ENCODE measurements at regions not wholly inside any gene's neighbourhood (a gene's known extent, or its start where the extent isn't known, plus 50 kb on each side); places are given as distances from the start of the nearest gene placed in this dataset.
"Not testable (repeated sequence)": the region's sequence is repeated elsewhere in the genome, so short reads cannot be mapped to it uniquely, and the experiment has no call there.

- no peak for DNase-seq
Observed at GRCh38 chr2:12881952-12882351, 165.2 kb downstream of the TRIB2 start.

GRCh38 chr2:12882393-12882792 is 165.7 kb downstream of the TRIB2 start:
- DNase-seq = no peak

GRCh38 chr2:12883906-12884305 is 167.2 kb downstream of the TRIB2 start:
- peak; percentile 8 to 26 for DNase-seq

- DNase-seq = peak; percentile 11 to 45
Observed at GRCh38 chr2:12884713-12885282, 168.1 kb downstream of the TRIB2 start.

GRCh38 chr2:12890066-12890465 is 173.3 kb downstream of the TRIB2 start:
- DNase-seq = no peak

- DNase-seq = no peak
Observed at GRCh38 chr2:12890481-12890991, 173.8 kb downstream of the TRIB2 start.

GRCh38 chr2:12895017-12895416 is 178.3 kb downstream of the TRIB2 start:
- no peak for DNase-seq

GRCh38 chr2:12896318-12896982 is 179.7 kb downstream of the TRIB2 start:
- DNase-seq = no peak

- DNase-seq = no peak
Observed at GRCh38 chr2:12897181-12897580, 180.4 kb downstream of the TRIB2 start.

GRCh38 chr2:12903272-12903671 is 186.5 kb downstream of the TRIB2 start:
- DNase-seq = no peak

GRCh38 chr2:12910431-12910830 is 193.7 kb downstream of the TRIB2 start:
- no peak for DNase-seq

GRCh38 chr2:12915787-12916186 is 199.1 kb downstream of the TRIB2 start:
- DNase-seq = no peak

GRCh38 chr2:12918138-12918834 is 201.6 kb downstream of the TRIB2 start:
- no peak for DNase-seq

GRCh38 chr2:12918835-12919445 is 202.2 kb downstream of the TRIB2 start:
- DNase-seq = no peak

- DNase-seq = no peak
Observed at GRCh38 chr2:12921321-12921720, 204.6 kb downstream of the TRIB2 start.

GRCh38 chr2:12923907-12924610 is 207.3 kb downstream of the TRIB2 start:
- no peak for DNase-seq

- not testable (repeated sequence) for DNase-seq
Observed at GRCh38 chr2:12926641-12927040, 209.9 kb downstream of the TRIB2 start.

GRCh38 chr2:12928197-12928774 is 211.6 kb downstream of the TRIB2 start:
- DNase-seq = no peak

GRCh38 chr2:12928775-12929401 is 212.2 kb downstream of the TRIB2 start:
- DNase-seq = no peak

GRCh38 chr2:12929758-12930157 is 213.0 kb downstream of the TRIB2 start:
- no peak for DNase-seq

- DNase-seq = no peak
Observed at GRCh38 chr2:12930391-12930790, 213.7 kb downstream of the TRIB2 start.

Measured in inflammatory macrophage treated with lipopolysaccharide for 1 hour (primary cell).